GM19455 (cell line): ENCODE measurements at regions not wholly inside any gene's neighbourhood (a gene's known extent, or its start where the extent isn't known, plus 50 kb on each side); places are given as distances from the start of the nearest gene placed in this dataset.
"Not testable (repeated sequence)": the region's sequence is repeated elsewhere in the genome, so short reads cannot be mapped to it uniquely, and the experiment has no call there.

ENCODE experiments used
- ATAC-seq: cut with Tn5 transposase; IDR thresholded peaks from one replicate; pipeline ENCODE4 v1.9.1; 2021; ENCODE audit not compliant: unreplicated experiment

DNA sequence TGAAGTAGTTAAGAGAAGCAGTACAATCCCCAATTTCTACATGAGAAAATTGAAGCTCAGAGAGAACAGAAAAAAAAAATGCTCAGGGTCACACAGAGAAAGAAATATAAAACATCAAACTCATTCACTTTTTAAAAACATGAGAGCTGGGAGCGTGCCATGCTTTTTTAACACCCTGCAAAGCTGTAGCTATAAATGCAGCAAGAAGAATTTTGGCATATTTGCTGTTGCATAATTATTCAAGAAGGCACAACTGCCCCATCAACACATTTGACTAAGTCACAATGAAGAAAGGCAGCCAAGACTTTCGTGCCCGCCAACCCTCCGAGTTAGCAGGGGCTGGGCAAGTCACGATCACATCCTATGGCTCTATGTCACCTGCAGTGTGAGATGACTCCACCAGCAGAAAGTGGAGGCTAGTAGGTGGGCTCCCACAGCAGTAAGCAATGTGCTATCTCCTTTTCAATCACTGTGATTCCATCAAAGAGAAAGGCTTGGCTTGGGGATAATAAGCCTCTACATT is 214.8 kb downstream of the DHX15 start:
- no peak for ATAC-seq

- ATAC-seq = no peak
These were observed 215.6 kb downstream of the DHX15 start for GRCh38 chr4:24368801-24369200.

DNA sequence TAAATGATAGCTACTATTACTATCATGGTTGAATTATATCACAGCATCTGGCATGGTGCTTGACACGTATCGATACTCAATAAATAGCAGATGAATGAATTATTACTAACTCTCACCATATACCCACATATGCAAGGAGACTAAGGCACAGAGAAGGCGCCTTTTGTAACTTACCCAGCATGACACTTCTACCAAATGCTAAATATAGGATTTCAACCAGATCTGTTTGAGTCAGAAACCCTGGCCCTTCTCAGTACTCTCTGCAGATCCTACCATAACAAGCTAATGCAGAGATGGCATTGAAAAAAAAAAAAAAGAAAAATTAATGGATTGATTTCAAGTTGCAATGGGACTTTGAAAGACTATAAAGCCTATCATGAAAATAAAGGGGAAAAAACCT is 219.5 kb downstream of the DHX15 start:
- ATAC-seq = no peak

DNA sequence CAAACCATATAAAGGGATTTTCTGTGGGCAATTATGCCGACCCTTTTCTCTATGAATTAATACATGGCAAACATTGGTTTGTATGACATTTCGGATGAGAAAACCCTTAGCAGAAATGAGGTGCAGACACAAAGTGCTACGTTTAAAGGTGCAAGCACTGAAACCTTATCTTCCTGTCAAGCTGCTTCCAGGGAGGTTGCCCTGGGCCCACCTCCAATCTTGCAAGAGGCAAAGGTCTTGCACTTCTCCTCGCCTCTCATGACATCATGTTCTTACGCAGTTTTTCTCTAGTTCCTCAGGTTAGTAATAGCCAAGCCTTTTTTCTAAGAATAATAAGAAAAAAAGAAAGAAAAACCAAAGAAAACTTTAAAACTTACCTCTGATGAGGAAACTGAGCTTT is 220.1 kb downstream of the DHX15 start:
- ATAC-seq = no peak

DNA sequence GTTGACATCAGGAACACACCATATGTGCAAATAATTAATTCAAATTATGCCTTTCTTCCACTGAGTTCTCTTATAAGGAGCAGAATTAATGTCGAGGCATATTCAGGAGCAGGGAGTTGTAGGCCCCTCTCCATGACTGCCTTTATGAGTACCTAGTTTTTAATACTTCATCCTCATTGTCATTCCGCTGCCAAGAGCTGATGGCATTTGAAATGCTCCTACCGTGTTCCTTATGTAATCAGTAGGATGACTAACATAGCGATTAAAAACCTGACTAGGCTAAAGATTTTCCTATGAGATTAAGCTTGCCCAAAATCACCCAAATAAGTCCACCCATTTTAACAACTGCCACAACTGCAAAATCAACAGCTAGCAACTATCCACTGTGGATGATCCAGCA is 220.6 kb downstream of the DHX15 start:
- ATAC-seq = no peak

- no peak for ATAC-seq
These were observed 232.2 kb downstream of the DHX15 start for GRCh38 chr4:24352112-24352511.

DNA sequence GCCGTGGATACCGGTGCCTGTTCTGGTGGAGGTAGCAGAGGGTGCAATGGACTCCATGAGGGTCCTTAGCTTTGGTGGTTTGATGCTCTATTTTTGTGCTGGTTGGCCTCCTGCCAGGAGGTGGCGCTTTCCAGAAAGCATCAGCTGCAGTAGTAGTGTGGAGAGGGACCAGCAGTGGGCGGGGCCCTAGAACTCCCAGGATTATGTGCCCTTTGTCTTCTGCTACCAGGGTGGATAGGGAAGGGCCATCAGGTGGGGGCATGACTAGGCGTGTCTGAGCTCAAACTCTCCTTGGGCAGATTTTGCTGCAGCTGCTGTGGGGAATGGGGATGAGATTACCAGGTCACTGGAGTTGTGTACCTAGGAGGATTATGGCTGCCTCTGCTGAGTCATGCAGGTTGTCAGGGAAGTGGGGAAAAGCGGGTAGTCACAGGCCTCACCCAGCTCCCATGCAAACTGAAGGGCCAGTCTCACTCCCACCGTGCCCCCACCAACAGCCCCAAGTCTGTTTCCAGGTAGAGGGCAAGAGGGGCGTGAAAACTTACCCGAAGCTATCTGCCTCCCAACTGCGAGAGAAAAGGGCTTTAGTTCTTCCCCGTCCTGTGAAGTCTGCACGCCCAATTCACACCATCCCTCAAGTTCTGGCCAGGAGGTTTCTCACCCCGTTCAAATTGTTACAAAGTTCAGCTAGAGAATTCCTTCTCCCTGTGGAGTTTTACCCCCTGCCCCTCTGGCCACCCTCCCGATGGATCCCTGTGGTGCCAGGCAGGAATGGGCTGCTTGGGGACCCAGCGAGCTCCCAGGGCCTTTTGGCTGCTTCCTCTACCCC is 235.0 kb downstream of the DHX15 start:
- not testable (repeated sequence) for ATAC-seq

GRCh38 chr4:24339260-24339659 is 245.1 kb downstream of the DHX15 start:
- no peak for ATAC-seq

- ATAC-seq = no peak
These were observed 246.7 kb downstream of the DHX15 start for GRCh38 chr4:24337451-24338190.

DNA sequence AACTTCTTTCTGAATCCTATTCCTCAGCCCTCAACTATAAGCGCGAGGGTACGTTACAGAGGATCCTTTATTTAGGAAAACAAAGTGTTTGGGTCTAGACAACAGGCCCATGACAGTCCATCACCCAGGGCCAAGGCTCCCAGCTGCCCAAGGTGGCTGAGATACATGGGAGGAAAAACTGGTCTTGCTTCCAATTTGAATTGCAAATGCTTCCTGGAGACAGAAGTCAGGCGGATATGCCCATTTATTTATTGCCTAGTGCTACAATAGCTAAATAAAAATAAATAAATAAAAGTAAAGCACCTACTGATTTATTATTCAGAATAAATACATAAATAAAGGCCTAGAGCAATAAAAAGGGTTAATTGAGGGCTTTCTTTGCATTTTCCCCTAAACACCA is 248.7 kb downstream of the DHX15 start:
- no peak for ATAC-seq

DNA sequence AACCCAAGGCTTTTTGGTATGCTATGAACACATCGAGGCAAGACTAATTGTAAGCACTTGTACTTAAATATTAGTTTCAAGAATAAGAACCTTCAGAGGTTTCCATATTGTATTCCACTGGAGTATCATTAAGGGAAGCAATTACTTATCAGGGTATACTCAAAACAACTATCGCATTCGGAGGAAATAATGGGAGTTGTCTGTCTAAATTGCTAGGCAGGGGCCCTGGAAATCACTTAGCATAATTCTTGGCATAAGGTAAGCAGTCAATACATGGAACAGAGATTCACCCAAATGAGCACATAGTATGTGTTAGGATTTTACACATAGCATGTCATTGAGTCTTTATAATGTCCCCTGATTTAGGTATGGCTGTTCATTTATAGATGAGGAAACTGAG is 249.4 kb downstream of the DHX15 start:
- ATAC-seq = no peak

GRCh38 chr4:24330573-24330972 is 253.8 kb downstream of the DHX15 start:
- no peak for ATAC-seq

GRCh38 chr4:24330172-24330571 is 254.2 kb downstream of the DHX15 start:
- no peak for ATAC-seq

GRCh38 chr4:24328711-24329110 is 255.6 kb downstream of the DHX15 start:
- no peak for ATAC-seq

GRCh38 chr4:24328310-24328709 is 256.0 kb downstream of the DHX15 start:
- ATAC-seq = no peak

DNA sequence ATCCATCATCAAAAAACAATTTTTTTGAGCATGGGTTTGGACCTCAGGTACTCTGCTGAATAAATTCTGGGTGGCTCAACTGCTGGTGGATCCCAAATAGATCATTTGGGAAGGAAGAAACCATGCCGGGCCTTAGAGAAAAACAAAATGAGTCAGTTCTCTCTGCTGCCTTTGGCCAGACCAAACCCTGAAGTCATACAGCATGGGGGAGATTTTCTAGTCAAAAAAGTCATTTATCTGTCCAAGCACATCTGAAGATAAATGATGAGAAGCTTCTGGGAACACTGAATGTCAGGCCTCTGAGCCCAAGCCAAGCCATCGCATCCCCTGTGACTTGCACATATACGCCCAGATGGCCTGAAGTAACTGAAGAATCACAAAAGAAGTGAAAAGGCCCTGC is 261.4 kb downstream of the DHX15 start:
- no peak for ATAC-seq

GRCh38 chr4:24322511-24322910 is 261.8 kb downstream of the DHX15 start:
- ATAC-seq = no peak

GRCh38 chr4:24321616-24322015 is 262.7 kb downstream of the DHX15 start:
- no peak for ATAC-seq

DNA sequence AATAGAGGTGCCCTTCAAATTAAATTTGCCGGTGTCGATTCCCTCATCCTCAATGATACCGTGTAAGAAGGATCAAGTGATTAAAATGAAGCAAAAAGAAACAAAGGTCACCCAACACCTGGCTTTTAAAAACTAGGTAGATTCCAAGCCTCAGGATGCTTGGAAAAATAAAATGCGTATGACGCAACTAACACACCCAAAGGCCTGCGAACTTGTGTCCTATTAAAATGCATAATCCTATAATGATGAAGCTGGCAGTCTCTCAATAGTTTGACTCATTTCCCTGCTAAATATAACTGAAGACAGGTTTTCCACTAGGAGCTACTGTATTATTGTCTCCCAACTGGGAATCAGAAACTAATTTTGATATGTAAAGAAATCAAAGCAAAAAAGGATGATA is 263.2 kb downstream of the DHX15 start:
- ATAC-seq = no peak

DNA sequence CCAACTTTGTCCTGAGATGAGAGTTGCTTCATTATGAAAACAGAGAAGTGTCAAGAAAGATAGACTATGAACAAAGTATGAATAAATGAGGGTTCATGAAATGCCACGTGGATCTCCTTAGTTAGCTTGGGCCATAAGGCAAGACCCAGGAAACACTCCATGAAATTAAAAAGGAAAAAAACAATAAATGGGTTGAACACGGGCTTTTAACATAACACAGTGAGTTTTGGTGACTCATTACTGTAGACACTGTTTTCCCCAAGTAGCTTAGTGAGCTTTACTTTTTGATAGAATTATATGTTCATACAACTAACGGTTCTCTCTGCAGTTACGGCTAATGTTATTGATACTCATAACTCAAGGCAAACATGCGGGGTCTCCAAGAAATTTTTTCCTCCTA is 265.0 kb downstream of the DHX15 start:
- no peak for ATAC-seq

GRCh38 chr4:24315056-24315455 is 269.3 kb downstream of the DHX15 start:
- no peak for ATAC-seq

DNA sequence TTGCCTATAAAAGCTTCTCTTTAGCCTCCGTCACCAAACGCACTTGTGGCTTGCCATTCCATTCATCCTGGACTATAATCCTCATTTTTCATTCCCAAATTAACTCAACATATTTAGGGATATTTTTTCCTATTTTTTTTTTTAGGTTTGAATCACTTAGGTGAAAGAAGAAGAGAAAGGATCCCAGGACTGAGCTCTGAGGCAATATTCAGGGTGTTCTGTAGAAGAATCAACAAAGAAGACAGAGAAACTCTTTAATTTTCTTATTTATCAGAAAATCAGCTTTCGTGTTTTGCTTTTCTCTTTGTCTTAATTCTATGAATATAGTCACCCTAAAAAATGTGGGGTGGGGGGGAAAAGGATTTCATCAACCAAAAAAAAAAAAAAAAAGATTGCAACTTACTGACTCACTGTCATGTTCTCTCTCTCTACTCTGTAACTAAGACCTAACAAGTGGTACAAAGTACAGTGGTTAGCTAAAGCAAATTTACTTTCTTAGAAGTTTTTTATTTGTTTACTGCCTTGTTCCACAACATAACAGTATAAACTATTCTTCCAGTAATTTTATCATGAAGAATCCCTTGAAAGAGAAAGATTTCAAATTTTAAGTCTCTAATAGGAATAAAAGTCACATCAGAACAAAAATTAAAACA is 272.0 kb downstream of the DHX15 start:
- ATAC-seq = no peak
